ENCODE measurements at regions not wholly inside any gene's neighbourhood (a gene's known extent, or its start where the extent isn't known, plus 50 kb on each side); places are given as distances from the start of the nearest gene placed in this dataset.

DNA sequence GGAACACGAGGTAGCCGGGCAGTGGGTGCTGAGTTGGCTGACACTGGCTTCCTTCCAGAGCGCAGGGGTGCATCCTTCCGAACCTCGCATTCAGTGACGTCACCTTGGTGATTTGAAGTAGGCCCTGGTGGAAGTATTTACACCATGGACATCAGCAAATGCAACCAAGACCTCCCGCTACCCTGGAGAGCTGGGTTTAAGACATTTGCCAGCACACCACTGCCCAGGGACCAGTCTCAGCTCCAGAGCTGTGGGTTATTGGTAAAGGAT, 106.4 kb upstream of the GPR26 start:
- TF ChIP-seq, protein P1, sequence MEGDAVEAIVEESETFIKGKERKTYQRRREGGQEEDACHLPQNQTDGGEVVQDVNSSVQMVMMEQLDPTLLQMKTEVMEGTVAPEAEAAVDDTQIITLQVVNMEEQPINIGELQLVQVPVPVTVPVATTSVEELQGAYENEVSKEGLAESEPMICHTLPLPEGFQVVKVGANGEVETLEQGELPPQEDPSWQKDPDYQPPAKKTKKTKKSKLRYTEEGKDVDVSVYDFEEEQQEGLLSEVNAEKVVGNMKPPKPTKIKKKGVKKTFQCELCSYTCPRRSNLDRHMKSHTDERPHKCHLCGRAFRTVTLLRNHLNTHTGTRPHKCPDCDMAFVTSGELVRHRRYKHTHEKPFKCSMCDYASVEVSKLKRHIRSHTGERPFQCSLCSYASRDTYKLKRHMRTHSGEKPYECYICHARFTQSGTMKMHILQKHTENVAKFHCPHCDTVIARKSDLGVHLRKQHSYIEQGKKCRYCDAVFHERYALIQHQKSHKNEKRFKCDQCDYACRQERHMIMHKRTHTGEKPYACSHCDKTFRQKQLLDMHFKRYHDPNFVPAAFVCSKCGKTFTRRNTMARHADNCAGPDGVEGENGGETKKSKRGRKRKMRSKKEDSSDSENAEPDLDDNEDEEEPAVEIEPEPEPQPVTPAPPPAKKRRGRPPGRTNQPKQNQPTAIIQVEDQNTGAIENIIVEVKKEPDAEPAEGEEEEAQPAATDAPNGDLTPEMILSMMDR (conservative IDR thresholded peaks at IDR 0.05; ENCODE audit: low read length), result no peak
- TF ChIP-seq EZH2phosphoT487 (IDR thresholded peaks at IDR 0.05; ENCODE audit: borderline replicate concordance), result no peak
